GM18868 (cell line): ENCODE measurements at regions not wholly inside any gene's neighbourhood (a gene's known extent, or its start where the extent isn't known, plus 50 kb on each side); places are given as distances from the start of the nearest gene placed in this dataset.
"Not testable (repeated sequence)": the region's sequence is repeated elsewhere in the genome, so short reads cannot be mapped to it uniquely, and the experiment has no call there.

Source experiments
- ATAC-seq: cut with Tn5 transposase; IDR thresholded peaks from one replicate; pipeline ENCODE4 v1.9.1; 2021; ENCODE audit warnings: mild to moderate bottlenecking, moderate library complexity; ENCODE audit not compliant: unreplicated experiment

DNA sequence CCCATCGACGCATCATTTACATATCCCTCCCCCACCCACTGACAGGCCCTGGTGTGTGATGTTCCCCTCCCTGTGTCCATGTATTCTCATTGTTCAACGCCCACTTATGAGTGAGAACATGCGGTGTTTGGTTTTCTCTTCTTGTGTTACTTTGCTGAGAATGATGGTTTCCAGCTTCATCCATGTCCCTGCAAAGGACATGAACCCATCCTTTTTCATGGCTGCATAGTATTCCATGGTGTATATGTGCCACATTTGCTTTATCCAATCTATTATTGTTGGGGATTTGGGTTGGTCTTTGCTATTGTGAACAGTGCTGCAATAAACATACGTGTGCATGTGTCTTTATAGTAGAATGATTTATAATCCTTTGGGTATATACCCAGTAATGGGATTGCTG is 243.3 kb downstream of the TTC6 start:
- not testable (repeated sequence) for ATAC-seq

DNA sequence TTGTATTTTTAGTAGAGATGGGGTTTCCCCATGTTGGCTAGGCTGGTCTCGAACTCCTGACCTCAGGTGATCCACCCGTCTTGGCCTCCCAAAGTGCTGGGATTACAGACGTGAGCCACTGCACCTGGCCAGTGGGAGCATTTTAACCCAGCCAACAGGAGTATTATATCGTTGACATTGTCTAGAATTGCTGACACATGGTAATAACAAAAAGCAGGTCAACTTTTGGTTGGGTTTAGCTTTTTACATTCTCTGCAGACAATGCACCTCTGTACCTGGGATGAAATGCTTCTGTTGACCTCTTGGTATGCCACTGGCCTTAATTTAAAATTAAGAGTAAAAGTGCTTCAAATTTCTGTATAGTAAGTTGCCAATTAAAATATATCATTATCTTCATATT is 245.6 kb downstream of the TTC6 start:
- ATAC-seq: not testable (repeated sequence)

- no peak for ATAC-seq
Measured at GRCh38 chr14:37842106-37842505, 246.7 kb downstream of the TTC6 start.

- no peak for ATAC-seq
Measured at GRCh38 chr14:37843954-37844607, 248.7 kb downstream of the TTC6 start.

- no peak for ATAC-seq
Measured at GRCh38 chr14:37844614-37845013, 249.2 kb downstream of the TTC6 start.

DNA sequence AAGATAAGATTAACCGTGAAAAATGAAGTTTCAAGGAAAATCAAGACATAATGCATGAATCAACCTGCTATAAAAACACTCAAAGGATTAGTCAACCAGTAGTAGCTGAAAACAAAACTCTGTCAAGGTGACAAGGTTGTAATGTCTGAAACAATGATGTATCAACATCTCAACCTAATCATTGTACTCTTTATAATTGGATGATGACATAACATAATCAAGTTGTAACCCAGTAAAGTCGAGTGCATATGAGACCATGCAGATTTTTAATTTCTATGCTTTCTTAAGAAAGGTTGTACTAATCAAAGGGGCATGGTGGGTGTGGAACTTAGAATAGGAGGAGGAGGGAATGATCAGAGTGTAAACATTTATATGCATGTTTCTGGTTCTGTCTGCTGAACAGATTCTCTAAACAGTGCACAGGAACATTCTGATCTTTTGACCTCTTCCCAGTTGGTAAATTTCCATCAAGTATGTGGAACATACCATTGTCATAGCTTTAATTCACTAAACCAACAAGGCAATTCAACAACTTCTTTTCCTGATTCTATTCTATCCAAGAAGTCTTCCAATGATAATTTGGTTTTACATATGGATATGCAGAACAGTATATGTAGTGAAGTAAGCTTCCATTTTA is 253.7 kb downstream of the TTC6 start:
- no peak for ATAC-seq

DNA sequence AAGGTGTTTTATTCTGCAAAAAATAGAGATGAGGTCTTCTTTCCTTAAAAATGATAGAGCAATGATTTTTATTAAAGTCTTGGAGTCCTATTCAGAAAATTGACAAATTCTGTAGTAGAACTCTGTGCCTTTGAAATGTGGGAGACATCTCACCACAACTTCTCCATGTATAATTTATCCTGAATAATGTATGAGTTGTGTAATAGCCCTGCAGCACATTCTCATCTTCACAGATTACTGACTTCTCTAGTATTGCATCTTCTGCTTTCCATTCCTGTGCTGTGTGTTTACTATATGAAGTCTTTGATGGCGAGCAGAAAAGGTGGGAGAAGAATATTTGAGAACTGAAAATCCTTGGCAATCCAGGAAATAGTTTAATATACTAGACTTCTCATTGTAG is 255.6 kb downstream of the TTC6 start:
- no peak for ATAC-seq

DNA sequence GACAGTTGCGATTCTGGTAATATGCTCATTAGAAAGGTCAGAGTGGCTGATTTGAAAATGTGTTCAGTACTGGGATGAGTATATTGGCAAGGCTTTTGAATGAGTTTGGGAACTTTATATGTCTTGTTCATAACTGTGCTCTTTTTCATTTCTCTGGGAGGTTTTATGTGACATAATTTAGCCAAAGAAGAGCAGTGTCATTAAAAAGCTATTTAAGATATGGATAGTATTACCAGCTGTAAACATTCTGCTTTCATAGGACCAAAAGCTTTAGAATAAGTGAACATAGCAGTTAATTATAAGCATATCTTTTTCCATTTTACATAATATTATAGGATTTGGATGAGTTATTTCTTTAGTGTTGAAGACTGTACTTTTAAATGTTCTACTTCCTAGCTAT is 260.4 kb downstream of the TTC6 start:
- ATAC-seq: no peak

DNA sequence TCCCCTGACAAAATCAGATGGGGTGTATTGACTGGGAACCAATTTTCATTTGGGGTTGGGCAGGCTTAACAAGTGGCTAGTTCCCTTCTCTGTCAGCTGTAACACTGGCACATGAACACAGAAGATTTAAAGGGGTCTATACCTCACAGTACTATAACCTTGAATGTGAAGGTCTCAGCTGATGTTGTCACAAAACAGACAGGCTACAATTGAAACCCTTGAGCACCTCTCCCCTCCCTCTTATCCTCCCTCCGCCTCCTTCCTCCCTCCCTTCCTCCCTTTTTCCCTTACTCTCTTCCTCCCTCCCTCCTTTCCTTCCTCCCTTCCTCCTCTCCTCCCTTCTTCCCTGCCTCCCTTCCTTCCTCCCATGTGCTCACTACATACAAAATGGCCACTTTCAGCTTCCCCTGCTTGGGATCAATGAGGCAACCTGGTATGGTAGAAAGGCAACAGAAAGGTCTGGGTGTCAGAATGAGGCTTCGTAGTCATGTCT is 262.4 kb downstream of the TTC6 start:
- no peak for ATAC-seq

GRCh38 chr14:37858733-37859132 is 263.3 kb downstream of the TTC6 start:
- no peak for ATAC-seq

DNA sequence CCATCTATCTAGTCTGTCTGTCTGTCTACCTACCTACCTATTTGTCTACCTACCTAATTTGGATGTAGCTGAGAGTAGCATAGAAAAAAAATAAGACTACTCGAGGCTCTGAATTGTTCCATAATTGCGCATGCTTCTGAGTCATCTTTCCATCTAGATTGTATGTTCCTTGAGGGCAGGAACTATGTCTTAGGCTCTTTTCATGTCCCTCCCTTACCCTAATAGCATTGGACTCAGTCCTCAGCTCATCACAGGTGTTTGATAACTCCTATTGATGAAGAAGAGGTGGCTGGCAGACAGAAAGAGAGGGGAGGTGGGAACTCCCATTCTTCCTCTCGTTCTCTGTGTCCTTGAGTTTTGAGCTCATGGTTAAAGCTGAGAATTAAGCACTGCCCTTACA is 263.7 kb downstream of the TTC6 start:
- ATAC-seq: no peak

GRCh38 chr14:37862263-37862662 is 266.8 kb downstream of the TTC6 start:
- ATAC-seq: no peak

GRCh38 chr14:37864128-37864527 is 268.7 kb downstream of the TTC6 start:
- ATAC-seq: no peak

- no peak for ATAC-seq
Measured at GRCh38 chr14:37864861-37865718, 269.7 kb downstream of the TTC6 start.

GRCh38 chr14:37865719-37866549 is 270.5 kb downstream of the TTC6 start:
- no peak for ATAC-seq

DNA sequence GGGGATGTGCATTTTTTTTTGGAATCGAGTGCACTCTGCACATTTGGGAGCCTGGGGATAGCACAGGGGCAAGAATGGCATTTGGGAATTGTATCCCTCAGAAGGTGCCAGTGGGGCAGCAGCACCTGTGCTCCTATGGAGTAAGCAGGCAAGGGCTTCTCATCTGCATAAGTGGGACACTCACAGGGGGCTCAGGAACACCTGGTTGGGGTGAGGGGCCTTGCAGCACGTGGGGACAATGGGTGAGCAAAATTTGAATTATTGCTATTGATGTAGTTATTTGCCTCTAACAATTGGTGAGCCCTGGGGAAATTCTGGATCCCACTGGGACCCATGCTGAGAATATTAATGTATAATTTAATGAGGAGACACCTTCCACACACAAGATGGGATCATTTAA is 274.2 kb downstream of the TTC6 start:
- ATAC-seq: no peak

DNA sequence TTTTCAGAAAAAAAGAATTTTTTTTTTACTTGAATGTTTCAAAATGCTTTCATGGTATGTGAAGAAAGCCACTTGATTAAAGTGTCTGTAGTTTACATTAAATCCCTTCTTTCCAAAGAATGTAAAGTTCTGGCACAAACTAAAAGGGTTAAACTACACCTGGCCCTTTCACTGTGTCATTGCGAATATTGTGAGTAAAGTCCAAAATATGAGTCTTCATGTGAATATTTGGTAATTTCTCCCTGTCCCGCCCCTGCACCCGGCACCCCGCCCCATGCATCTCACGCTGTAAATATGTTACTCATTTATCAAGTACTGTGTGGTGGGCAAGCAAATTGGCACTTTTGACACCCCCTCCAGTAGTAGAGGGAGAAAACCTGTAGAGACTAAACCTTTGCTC is 274.7 kb downstream of the TTC6 start:
- no peak for ATAC-seq

DNA sequence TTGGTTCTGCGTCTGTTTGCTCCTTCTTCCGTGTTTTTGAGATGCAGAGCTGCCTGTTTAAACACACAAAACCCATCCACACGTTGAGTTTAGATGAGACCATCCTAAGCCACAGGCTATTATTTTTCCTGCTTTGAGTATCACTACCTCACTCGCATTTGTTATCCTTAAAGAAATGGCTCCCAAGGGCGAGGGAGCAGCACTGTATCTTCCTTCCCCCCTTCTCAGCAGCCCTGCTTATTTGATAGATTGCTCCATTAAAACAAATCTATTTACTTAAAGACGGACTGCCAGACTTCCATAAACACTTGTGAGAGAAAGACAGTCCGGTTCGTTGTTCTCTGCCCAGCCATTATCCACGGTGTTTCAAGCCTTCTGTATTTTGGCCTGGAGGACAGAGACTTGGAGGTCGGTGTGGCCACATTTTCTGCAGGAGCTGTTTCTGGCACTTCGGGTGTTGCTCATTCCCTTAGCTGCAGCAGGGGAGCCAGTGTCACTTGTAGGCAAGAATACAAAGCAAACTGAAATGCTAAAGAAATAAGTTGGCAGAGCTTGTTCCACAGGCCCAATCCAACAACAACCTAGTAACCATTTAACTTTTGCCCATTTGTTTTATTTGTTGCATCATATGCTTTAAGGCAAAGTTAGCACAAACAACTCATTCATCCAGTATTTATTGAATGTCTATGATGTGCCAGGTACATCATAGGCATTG is 275.4 kb downstream of the TTC6 start:
- ATAC-seq: no peak

DNA sequence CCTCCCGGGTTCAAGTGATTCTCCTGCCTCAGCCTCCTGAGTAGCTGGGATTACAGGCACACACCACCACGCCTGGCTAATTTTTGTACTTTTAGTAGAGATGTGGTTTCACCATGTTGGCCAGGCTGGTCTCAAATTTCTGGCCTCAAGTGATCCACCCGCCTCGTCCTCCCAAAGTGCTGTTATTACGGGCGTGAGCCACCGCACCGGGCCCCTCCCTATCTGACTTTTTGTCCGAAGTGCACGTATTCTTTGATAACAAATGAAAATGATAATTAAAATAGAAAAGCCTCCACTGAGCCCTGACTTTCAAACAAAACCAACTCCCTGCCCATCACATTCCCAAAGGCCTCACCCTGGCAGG is 278.6 kb downstream of the TTC6 start:
- not testable (repeated sequence) for ATAC-seq

- peak; percentile 99 for ATAC-seq
Measured at GRCh38 chr14:37874429-37875109, 279.1 kb downstream of the TTC6 start.
